Epithelial cell of esophagus (primary cell): ENCODE measurements at regions not wholly inside any gene's neighbourhood (a gene's known extent, or its start where the extent isn't known, plus 50 kb on each side); places are given as distances from the start of the nearest gene placed in this dataset.

ENCODE experiments used
- DNase-seq: peaks from one replicate; pipeline ENCODE4 v3.0.0; 2010; ENCODE audit warnings: low read depth
- H3K4me3 ChIP-seq: 2 replicates; pipeline ENCODE4 v1.5.1; 2011; ENCODE audit warnings: mild to moderate bottlenecking, low read length, control low read depth
- TF ChIP-seq, protein P1 (sequence below): IDR thresholded peaks from 2 replicates; pipeline ENCODE4 v1.5.1; 2011; ENCODE audit warnings: low read depth, mild to moderate bottlenecking, low read length, control low read depth, inconsistent platforms; ENCODE audit not compliant: insufficient read depth; ENCODE audit errors: missing control alignments

DNA sequence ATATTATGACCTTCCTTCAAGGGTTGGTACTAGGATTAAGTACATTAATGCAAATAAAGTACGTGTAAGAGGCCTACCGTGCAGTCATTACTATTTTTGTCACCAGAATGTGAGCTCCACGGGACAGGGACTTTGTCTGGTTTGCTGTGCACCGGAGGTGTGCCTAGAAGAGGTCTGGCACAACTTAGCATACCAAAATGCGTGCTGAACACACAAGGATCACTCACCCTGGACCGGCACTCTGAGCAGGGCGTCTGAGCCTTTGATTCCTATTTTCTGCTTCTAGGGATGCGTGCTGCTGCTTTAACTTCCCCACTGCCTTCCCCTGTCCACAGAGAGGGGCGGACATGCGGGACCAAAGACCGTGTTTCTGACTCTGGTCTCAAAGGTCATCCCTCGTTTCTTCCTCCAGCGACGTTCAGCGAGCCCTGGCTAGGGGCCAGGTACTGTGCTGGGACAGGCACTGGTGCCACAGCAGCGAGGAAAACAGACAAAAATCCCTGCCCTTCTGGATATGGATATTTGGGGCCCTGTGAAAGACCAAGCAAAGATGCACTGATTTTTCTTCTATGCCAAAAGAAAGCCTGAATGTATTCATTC is 222.7 kb downstream of the BMP7 start:
- no peak overlapping the region for H3K4me3 ChIP-seq

DNA sequence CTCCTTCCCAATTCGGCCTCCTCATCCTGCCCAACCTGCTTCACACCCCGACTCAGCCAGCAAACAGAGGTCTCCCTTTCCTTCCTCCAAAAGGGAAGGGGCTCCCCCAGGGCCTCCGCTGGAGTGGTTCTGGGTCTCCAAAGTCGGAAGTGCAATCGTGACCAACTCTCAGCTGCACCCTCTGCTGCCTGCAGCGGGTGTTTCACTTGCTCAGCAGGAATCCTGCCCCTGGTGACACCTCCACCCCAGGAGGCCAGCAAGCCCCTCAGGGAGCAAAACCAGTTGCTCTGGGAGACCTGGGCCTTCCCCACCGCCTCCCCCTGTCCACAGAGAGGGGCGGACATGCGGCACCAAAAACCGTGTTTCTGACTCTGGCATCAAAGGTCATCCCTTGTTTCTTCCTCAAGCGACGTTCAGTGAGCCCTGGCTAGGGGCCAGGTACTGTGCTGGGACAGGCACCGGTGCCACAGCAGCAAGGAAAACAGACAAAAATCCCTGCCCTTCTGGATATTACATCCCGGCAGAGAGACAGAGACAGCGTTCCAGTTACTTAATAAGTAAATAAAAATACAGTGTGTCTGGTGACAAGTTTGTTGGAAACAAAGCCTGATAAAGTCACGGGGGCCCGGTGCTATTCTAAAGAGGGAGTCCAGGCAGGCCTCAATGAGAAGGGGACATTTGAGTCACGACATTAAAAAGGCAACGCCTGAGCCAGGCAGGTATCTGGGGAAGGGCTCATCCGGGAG is 219.0 kb downstream of the BMP7 start:
- H3K4me3 ChIP-seq: no peak overlapping the region
- no peak for DNase-seq
- TF ChIP-seq, protein P1, sequence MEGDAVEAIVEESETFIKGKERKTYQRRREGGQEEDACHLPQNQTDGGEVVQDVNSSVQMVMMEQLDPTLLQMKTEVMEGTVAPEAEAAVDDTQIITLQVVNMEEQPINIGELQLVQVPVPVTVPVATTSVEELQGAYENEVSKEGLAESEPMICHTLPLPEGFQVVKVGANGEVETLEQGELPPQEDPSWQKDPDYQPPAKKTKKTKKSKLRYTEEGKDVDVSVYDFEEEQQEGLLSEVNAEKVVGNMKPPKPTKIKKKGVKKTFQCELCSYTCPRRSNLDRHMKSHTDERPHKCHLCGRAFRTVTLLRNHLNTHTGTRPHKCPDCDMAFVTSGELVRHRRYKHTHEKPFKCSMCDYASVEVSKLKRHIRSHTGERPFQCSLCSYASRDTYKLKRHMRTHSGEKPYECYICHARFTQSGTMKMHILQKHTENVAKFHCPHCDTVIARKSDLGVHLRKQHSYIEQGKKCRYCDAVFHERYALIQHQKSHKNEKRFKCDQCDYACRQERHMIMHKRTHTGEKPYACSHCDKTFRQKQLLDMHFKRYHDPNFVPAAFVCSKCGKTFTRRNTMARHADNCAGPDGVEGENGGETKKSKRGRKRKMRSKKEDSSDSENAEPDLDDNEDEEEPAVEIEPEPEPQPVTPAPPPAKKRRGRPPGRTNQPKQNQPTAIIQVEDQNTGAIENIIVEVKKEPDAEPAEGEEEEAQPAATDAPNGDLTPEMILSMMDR: peak; percentile 45

More for the DNA sequence above, 222.7 kb downstream of the BMP7 start:
- DNase-seq: no peak
- TF ChIP-seq, protein P1: no peak

DNA sequence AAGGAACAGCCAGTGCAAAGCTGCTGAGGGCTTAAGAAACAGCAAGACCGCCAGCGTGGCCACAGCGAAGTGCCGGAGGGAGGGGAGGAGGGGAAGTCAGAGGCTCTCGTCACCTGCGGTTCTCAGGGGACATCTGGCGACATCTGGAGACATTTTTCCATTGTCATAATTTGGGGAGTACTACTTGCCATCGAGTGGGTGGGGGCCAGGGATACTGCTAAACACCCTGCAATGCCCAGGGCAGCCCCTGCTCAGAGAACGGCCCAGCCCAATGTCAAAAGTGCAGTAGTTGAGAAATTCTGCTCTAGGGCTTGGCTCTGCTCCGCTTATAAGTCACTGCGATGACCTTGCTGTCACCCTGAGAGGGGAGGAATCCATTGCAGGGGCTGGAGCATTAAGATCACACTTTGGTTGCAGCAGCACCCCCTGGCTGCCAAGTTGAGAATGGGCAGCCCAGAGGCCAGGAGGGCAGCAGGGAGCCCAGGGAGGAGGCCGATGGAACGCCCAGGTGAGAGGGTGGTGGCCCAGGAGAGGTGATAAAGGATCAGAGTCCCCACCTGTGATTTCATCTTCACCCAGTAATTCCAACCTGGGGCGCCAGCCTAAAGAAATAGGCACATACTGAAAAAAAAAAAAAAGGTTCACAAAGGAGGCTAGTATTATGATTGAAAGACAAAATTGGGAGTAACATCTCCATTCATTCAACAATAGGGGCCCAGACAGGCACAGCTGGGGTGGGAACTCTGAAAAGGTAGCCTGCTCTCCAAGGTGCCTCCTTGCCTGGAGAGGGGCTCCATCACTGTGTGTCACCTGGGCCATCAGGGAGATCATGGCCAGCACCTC is 218.2 kb downstream of the BMP7 start:
- no peak overlapping the region for H3K4me3 ChIP-seq
- peak; percentile 25 for DNase-seq
- TF ChIP-seq, protein P1: peak; percentile 47

DNA sequence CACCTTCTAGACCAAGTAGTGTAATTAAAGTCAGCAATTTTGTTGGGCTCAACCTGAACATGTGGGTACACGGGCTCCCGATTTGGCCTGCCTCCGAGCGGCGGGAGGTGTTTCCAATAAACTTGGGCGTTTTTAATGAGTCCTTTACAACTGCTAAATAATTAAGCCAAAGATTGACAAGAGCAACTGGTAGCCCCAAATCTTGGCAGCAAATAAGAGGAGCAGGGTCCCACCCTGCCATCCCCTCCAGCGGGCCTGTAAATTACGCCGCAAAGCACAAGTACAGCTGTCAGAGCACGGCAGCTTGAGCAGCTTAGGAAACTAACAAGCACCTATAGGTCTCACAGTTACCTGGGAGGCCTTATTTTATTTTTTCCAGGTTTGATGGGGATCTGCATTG is 217.1 kb downstream of the BMP7 start:
- no peak for DNase-seq
- no peak overlapping the region for H3K4me3 ChIP-seq
- TF ChIP-seq, protein P1: no peak

DNA sequence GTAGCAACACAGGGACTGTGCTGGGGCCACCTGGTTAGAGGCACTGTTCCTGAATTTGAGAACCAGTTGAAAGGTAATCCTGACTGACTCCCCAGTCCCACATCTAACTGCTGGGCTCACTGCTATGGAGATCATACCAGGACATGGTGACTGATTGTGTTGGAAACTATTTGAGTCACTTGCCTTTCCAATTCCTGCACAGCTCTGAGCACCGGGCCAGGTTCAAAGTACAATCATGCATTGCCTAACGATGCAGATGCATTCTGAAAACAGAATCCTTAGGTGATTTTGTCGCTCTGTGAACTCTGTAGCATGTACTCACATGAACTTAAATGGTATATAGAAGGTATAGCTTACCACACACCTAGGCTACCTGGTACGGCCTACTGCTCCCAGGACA is 215.3 kb downstream of the BMP7 start:
- no peak overlapping the region for H3K4me3 ChIP-seq
- TF ChIP-seq, protein P1: no peak
- DNase-seq: no peak

DNA sequence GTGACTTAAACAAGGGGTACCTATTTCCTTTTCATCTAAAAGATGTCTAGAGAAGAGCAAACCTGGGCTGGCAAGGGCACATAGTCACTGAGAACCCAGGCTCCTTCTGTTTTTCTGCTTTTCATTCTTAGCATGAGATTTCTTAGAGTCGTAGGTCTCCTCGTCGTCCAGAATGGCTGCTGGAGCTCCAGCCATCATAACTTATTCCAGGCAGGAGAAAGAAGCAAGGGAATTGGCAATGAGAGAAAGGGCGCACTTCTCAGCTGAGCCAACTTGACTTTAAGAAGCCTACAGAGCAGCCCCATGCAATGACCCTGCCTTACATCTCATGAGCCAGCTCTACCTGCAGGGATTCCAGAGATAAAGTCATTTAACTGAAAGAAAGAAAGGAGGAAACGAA is 213.4 kb downstream of the BMP7 start:
- no peak for DNase-seq
- TF ChIP-seq, protein P1: no peak

More for the DNA sequence above, 213.4 kb downstream of the BMP7 start:
- no peak overlapping the region for H3K4me3 ChIP-seq
